ENCODE measurements at regions not wholly inside any gene's neighbourhood (a gene's known extent, or its start where the extent isn't known, plus 50 kb on each side); places are given as distances from the start of the nearest gene placed in this dataset.

DNA sequence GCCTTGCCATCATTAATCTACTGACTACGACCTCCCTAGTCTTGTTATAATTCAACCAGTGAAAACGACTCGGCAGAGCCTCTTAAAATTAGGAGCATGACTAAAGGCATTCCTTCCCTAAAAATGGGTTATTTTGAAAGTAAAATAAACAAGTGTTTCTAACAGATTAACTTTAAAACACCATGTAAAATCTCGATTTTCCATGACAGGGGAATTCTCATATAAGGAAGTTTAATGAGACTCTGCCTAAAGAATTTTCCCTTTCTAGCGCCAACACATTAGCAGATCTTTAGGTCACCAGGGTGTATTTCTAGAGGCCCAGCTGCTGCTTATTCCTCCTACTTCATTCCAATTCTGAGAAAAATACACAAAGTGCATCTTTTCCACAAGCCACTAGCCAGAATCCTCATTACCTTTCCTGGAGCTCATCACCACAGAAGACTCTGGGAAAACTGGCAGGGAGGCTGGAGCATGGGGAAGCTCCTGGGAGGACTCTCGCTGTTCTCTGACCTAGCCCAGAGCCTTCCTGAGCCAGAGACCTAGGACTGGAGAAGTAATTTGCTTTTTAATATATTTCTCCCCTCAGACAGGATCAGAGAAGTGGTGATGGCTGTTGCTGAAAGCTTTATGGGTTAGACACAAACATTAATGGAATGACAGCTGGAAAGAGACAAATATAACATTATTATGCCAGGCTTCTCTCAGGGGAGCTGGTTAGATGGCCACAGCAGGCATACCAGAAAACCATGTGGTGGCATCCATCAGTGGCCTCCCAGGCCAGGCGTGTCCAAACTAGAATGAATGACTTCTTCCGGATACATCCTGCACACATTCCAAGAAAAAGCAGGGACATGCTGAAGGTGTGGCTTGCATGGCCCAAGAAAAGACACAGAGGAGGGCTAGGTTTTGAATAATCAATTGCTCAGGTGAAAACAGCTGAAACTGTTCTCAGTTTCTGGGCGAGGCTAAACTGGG lies 63.6 kb upstream of the CTTNBP2NL start:
- DNase-seq: no peak
- H3K27me3 ChIP-seq: peaks cover 0 to 3% of the 10 kb centered on the region in 2 donors
- intact Hi-C loops (cut with DNase I; ENCODE audit: low total_unique reads): no loop called here
- TF ChIP-seq CTCF (IDR thresholded peaks at IDR 0.05): no peak
- H3K4me3 ChIP-seq: no peak overlapping the region
- H3K9me3 ChIP-seq: no peaks in the 10 kb centered on the region
- no peak overlapping the region for H3K27ac ChIP-seq
- peaks cover 0 to 13% (median 0%) of the 10 kb centered on the region in 4 donors for H3K4me1 ChIP-seq
- no peaks in the 10 kb centered on the region for H3K36me3 ChIP-seq

- Histone ChIP-seq H3K4me3 (no peak overlapping the region), H3K36me3 (no peaks in the 10 kb centered on the region), H3K27ac (no peak overlapping the region), H3K27me3 (peaks cover 0 to 11% of the 10 kb centered on the region in 2 donors), H3K4me1 (peaks cover 0 to 13% (median 0%) of the 10 kb centered on the region in 4 donors), H3K9me3 (no peaks in the 10 kb centered on the region)
- DNase-seq: no peak
- no peak for TF ChIP-seq CTCF (IDR thresholded peaks at IDR 0.05)
- intact Hi-C loops (cut with DNase I; ENCODE audit: low total_unique reads): no loop called here
Observed at GRCh38 chr1:112335351-112335750, 60.7 kb upstream of the CTTNBP2NL start.

- peak in 1 of 2 donors; percentile 40 for DNase-seq
- H3K9me3 ChIP-seq: no peaks in the 10 kb centered on the region
- H3K4me1 ChIP-seq: peaks cover 0 to 13% (median 0%) of the 10 kb centered on the region in 4 donors
- no peaks in the 10 kb centered on the region for H3K36me3 ChIP-seq
- intact Hi-C loops (cut with DNase I; ENCODE audit: low total_unique reads): no loop called here
- H3K4me3 ChIP-seq: no peak overlapping the region
- no peak overlapping the region for H3K27ac ChIP-seq
- H3K27me3 ChIP-seq: peaks cover 0 to 11% of the 10 kb centered on the region in 2 donors
- peak; percentile 45 to 46 for TF ChIP-seq CTCF (IDR thresholded peaks at IDR 0.05)
Observed at GRCh38 chr1:112337028-112337531, 58.9 kb upstream of the CTTNBP2NL start.

DNA sequence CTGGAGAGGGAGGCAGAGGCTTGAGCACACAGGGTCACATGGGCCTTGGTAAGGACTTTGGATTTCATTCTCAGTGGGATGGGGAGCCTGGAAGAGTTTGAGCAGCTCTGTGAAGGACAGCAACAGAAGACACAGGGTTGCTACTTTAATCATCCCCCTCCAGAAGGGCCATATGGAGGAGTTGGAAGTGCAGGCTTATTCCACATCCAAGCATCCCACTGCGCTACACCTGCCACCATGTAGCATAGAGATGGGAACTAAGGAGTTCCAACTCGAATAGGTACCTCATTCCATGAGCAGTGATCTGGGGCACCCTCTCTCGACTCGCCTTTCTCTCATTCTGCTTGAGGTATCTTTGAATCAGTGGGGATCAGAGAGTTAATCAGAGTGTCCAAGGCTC lies 54.0 kb upstream of the CTTNBP2NL start:
- no peaks in the 10 kb centered on the region for H3K36me3 ChIP-seq
- peaks cover 0 to under 1% (median 0%) of the 10 kb centered on the region in 4 donors for H3K4me1 ChIP-seq
- no peak overlapping the region for H3K27ac ChIP-seq
- H3K9me3 ChIP-seq: no peaks in the 10 kb centered on the region
- H3K4me3 ChIP-seq: no peak overlapping the region
- no peak for DNase-seq
- peaks cover 0 to 11% of the 10 kb centered on the region in 2 donors for H3K27me3 ChIP-seq
- intact Hi-C loops (cut with DNase I; ENCODE audit: low total_unique reads): no loop called here
- TF ChIP-seq CTCF (IDR thresholded peaks at IDR 0.05): no peak

GRCh38 chr1:112342558-112342957 lies 53.5 kb upstream of the CTTNBP2NL start:
- H3K27me3 ChIP-seq: peaks cover 0 to 11% of the 10 kb centered on the region in 2 donors
- H3K27ac ChIP-seq: no peak overlapping the region
- H3K4me1 ChIP-seq: no peaks in the 10 kb centered on the region
- H3K36me3 ChIP-seq: no peaks in the 10 kb centered on the region
- intact Hi-C loops (cut with DNase I; ENCODE audit: low total_unique reads): no loop called here
- H3K9me3 ChIP-seq: no peaks in the 10 kb centered on the region
- no peak overlapping the region for H3K4me3 ChIP-seq
- TF ChIP-seq CTCF (IDR thresholded peaks at IDR 0.05): no peak
- no peak for DNase-seq
